H9 (cell line): ENCODE measurements at regions not wholly inside any gene's neighbourhood (a gene's known extent, or its start where the extent isn't known, plus 50 kb on each side); places are given as distances from the start of the nearest gene placed in this dataset.

ENCODE experiments used
- DNase-seq: peaks from one replicate; pipeline ENCODE4 v3.0.0-alpha.2; 2017
- H2AFZ ChIP-seq: one replicate; pipeline ENCODE4 v1.6.1; 2013; ENCODE audit warnings: mild to moderate bottlenecking, low read length, control low read depth, moderate library complexity
- H2AK5ac ChIP-seq: 2 replicates; pipeline ENCODE4 v1.6.1; 2013; ENCODE audit warnings: low read length, control low read depth, mixed read lengths; ENCODE audit not compliant: insufficient read length
- H2BK120ac ChIP-seq: one replicate; pipeline ENCODE4 v1.6.1; 2013; ENCODE audit warnings: low read depth, mild to moderate bottlenecking, low read length, control low read depth, inconsistent platforms; ENCODE audit not compliant: poor library complexity, severe bottlenecking
- H2BK12ac ChIP-seq: 2 replicates; pipeline ENCODE4 v1.6.1; 2013; ENCODE audit warnings: low read length, control low read depth, mixed read lengths, low read depth; ENCODE audit not compliant: insufficient read length
- H2BK15ac ChIP-seq: 2 replicates; pipeline ENCODE4 v1.6.1; 2013; ENCODE audit warnings: low read depth, low read length, control low read depth
- H2BK20ac ChIP-seq: one replicate; pipeline ENCODE4 v1.6.1; 2013; ENCODE audit warnings: low read depth, mild to moderate bottlenecking, low read length, control low read depth, inconsistent platforms; ENCODE audit not compliant: poor library complexity, severe bottlenecking
- H2BK5ac ChIP-seq: 2 replicates; pipeline ENCODE4 v1.6.1; 2013; ENCODE audit warnings: low read length, control low read depth, mixed read lengths; ENCODE audit not compliant: insufficient read length
- H3K14ac ChIP-seq: 2 replicates; pipeline ENCODE4 v1.6.1; 2013; ENCODE audit warnings: low read length, control low read depth; ENCODE audit not compliant: insufficient read depth
- H3K18ac ChIP-seq: 2 replicates; pipeline ENCODE4 v1.6.1; 2013; ENCODE audit warnings: low read depth, mild to moderate bottlenecking, mixed read lengths, low read length, control low read depth; ENCODE audit not compliant: insufficient read length
- H3K23ac ChIP-seq: 2 replicates; pipeline ENCODE4 v1.6.1; 2013; ENCODE audit warnings: low read length, control low read depth, mixed read lengths, low read depth; ENCODE audit not compliant: insufficient read length
- H3K23me2 ChIP-seq: 2 replicates; pipeline ENCODE4 v1.6.1; 2013; ENCODE audit warnings: low read depth, mild to moderate bottlenecking, mixed read lengths, low read length, control low read depth; ENCODE audit not compliant: insufficient read length, poor library complexity, severe bottlenecking
- H3K27ac ChIP-seq: 2 replicates; pipeline ENCODE4 v1.5.1; 2013; ENCODE audit warnings: low read length, control low read depth, mixed read lengths, low read depth; ENCODE audit not compliant: insufficient read length
- H3K27me3 ChIP-seq: 2 replicates; pipeline ENCODE4 v1.6.1; 2013; ENCODE audit warnings: low read length, control low read depth, inconsistent platforms; ENCODE audit not compliant: insufficient read depth
- H3K4ac ChIP-seq: 2 replicates; pipeline ENCODE4 v1.6.1; 2013; ENCODE audit warnings: low read depth, mild to moderate bottlenecking, control low read depth, inconsistent platforms, low read length, moderate library complexity
- H3K4me1 ChIP-seq: 2 replicates; pipeline ENCODE4 v1.6.1; 2013; ENCODE audit warnings: low read length, control low read depth, inconsistent platforms; ENCODE audit not compliant: insufficient read depth
- H3K4me2 ChIP-seq: 2 replicates; pipeline ENCODE4 v1.6.1; 2013; ENCODE audit warnings: low read length, control low read depth, mixed read lengths; ENCODE audit not compliant: insufficient read length, insufficient read depth
- H3K56ac ChIP-seq: 2 replicates; pipeline ENCODE4 v1.6.1; 2013; ENCODE audit warnings: low read depth, mild to moderate bottlenecking, mixed read lengths, low read length, control low read depth; ENCODE audit not compliant: insufficient read length
- H3K79me1 ChIP-seq: 2 replicates; pipeline ENCODE4 v1.6.1; 2013; ENCODE audit warnings: low read depth, mild to moderate bottlenecking, moderate library complexity, low read length, control low read depth, inconsistent platforms; ENCODE audit not compliant: insufficient read depth, poor library complexity, severe bottlenecking
- H3K79me2 ChIP-seq: 2 replicates; pipeline ENCODE4 v1.6.1; 2013; ENCODE audit warnings: low read length, control low read depth, inconsistent platforms; ENCODE audit not compliant: insufficient read depth
- H3K9ac ChIP-seq: 2 replicates; pipeline ENCODE4 v1.6.1; 2013; ENCODE audit warnings: low read length, control low read depth, mixed read lengths; ENCODE audit not compliant: insufficient read length; ENCODE audit errors: extremely low read depth
- H3K9me3 ChIP-seq: one replicate; pipeline ENCODE4 v1.6.1; 2013; ENCODE audit warnings: low read depth, low read length, inconsistent platforms; ENCODE audit not compliant: control insufficient read depth
- H3T11ph ChIP-seq: one replicate; pipeline ENCODE4 v1.6.1; 2013; ENCODE audit warnings: mild to moderate bottlenecking, low read length, control low read depth, inconsistent platforms
- H4K20me1 ChIP-seq: one replicate; pipeline ENCODE4 v1.6.1; 2013; ENCODE audit not compliant: control insufficient read depth, insufficient read length, insufficient read depth
- H4K5ac ChIP-seq: 2 replicates; pipeline ENCODE4 v1.6.1; 2013; ENCODE audit warnings: low read depth, mild to moderate bottlenecking, mixed read lengths, low read length, control low read depth; ENCODE audit not compliant: insufficient read length
- H4K8ac ChIP-seq: replicated peaks from 2 replicates; pipeline ENCODE4 v1.6.1; 2013; ENCODE audit warnings: low read length, control low read depth, mixed read lengths, low read depth; ENCODE audit not compliant: insufficient read length
- H4K91ac ChIP-seq: 2 replicates; pipeline ENCODE4 v1.6.1; 2013; ENCODE audit warnings: low read depth, mild to moderate bottlenecking, moderate library complexity, mixed read lengths, low read length, control low read depth; ENCODE audit not compliant: insufficient read length
- H3K27ac Mint-ChIP-seq, 3 experiments: 2 replicates in 2 of 3; 3 replicates in 1 of 3; pipeline ENCODE4 v1.8.0; 2020 to 2021; ENCODE audit warnings: mixed read lengths in 3 of 3, mild to moderate bottlenecking in 1 of 3, moderate library complexity in 1 of 3
- H3K27me3 Mint-ChIP-seq: 2 replicates; pipeline ENCODE4 v1.8.0; 2021; ENCODE audit warnings: low read depth, mild to moderate bottlenecking, moderate library complexity, mixed read lengths
- H3K36me3 Mint-ChIP-seq, 3 experiments: 2 replicates in 2 of 3; 3 replicates in 1 of 3; pipeline ENCODE4 v1.8.0; 2020 to 2021; ENCODE audit warnings: low read depth in 3 of 3, mixed read lengths in 3 of 3; ENCODE audit not compliant: insufficient read depth in 1 of 3
- H3K4me1 Mint-ChIP-seq, 2 experiments: 2 replicates each; pipeline ENCODE4 v1.8.0; 2020; ENCODE audit warnings: mixed read lengths in 2 of 2
- H3K4me3 Mint-ChIP-seq, 2 experiments: 2 replicates in 1 of 2; 3 replicates in 1 of 2; pipeline ENCODE4 v1.8.0; 2020 to 2021; ENCODE audit warnings: mild to moderate bottlenecking in 2 of 2, mixed read lengths in 2 of 2, moderate library complexity in 1 of 2
- H3K9me3 Mint-ChIP-seq, 2 experiments: 2 replicates in 1 of 2; 3 replicates in 1 of 2; pipeline ENCODE4 v1.8.0; 2020; ENCODE audit warnings: mild to moderate bottlenecking in 2 of 2, mixed read lengths in 2 of 2, moderate library complexity in 1 of 2
- whole genome bisulfite sequencing: extraction: QIAGEN DNeasy Blood & Tissue Kit; methylation state at CpG from one replicate; pipeline ENCODE4 v1.1.7; 2013; ENCODE audit warnings: missing lambda C conversion rate, low lambda C conversion rate, mixed read lengths; ENCODE audit not compliant: insufficient read length; ENCODE audit errors: extremely low coverage; 5-methylcytosine and 5-hydroxymethylcytosine counted together
- TF ChIP-seq, protein P1 (sequence below): fragments of 200-600 bp; sonication (generic); conservative IDR thresholded peaks from 3 replicates; pipeline ENCODE4 v1.8.0; 2021; ENCODE audit warnings: antibody characterized with exemption, mild to moderate bottlenecking

- Histone ChIP-seq H4K20me1 (no peaks in the 10 kb centered on the region), H2BK15ac (no peak overlapping the region), H3K9me3 (no peaks in the 10 kb centered on the region), H3K18ac (no peak overlapping the region), H3K27ac (no peak overlapping the region), H2BK20ac (no peak overlapping the region), H3K4ac (no peak overlapping the region), H2AK5ac (no peak overlapping the region), H4K91ac (no peak overlapping the region), H4K5ac (no peak overlapping the region), H3K79me2 (no peaks in the 10 kb centered on the region), H3K23ac (no peak overlapping the region), H3K4me1 (no peaks in the 10 kb centered on the region), H3K14ac (no peak overlapping the region), H3K79me1 (no peaks in the 10 kb centered on the region), H3K9ac (no peak overlapping the region), H4K8ac (no peak overlapping the region), H3T11ph (no peak overlapping the region), H3K27me3 (no peaks in the 10 kb centered on the region), H3K4me2 (no peak overlapping the region), H2BK120ac (no peak overlapping the region), H3K23me2 (no peaks in the 10 kb centered on the region), H2BK5ac (no peak overlapping the region), H2BK12ac (no peak overlapping the region), H3K56ac (no peak overlapping the region), H2AFZ (no peak overlapping the region)
- TF ChIP-seq, protein P1, sequence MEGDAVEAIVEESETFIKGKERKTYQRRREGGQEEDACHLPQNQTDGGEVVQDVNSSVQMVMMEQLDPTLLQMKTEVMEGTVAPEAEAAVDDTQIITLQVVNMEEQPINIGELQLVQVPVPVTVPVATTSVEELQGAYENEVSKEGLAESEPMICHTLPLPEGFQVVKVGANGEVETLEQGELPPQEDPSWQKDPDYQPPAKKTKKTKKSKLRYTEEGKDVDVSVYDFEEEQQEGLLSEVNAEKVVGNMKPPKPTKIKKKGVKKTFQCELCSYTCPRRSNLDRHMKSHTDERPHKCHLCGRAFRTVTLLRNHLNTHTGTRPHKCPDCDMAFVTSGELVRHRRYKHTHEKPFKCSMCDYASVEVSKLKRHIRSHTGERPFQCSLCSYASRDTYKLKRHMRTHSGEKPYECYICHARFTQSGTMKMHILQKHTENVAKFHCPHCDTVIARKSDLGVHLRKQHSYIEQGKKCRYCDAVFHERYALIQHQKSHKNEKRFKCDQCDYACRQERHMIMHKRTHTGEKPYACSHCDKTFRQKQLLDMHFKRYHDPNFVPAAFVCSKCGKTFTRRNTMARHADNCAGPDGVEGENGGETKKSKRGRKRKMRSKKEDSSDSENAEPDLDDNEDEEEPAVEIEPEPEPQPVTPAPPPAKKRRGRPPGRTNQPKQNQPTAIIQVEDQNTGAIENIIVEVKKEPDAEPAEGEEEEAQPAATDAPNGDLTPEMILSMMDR = no peak
- no peaks in the 10 kb centered on the region for H3K9me3 Mint-ChIP-seq
- DNase-seq = no peak
- H3K4me1 Mint-ChIP-seq = no peaks in the 10 kb centered on the region
- H3K27me3 Mint-ChIP-seq = no peaks in the 10 kb centered on the region
- H3K36me3 Mint-ChIP-seq = no peaks in the 10 kb centered on the region
- H3K27ac Mint-ChIP-seq = no peak overlapping the region
- no peak overlapping the region for H3K4me3 Mint-ChIP-seq
- no CpG with 5 or more reads among the region's 4 CpGs for WGBS
Observed at GRCh38 chr2:113832795-113833290, 57.0 kb upstream of the ACTR3 start.
